Keratinocyte (primary cell): ENCODE measurements at regions not wholly inside any gene's neighbourhood (a gene's known extent, or its start where the extent isn't known, plus 50 kb on each side); places are given as distances from the start of the nearest gene placed in this dataset.

ENCODE experiments used
- DNase-seq: peaks from one replicate; pipeline ENCODE4 v3.0.0-alpha.2; 2011; ENCODE audit warnings: low read depth, missing footprints, low spot score
- FAIRE-seq: peaks from 2 replicates; lab custom pipeline; 2011; peaks lifted over from hg19 to GRCh38; lab: Jason Lieb, UNC
- H2AFZ ChIP-seq: 2 replicates; pipeline ENCODE4 v1.6.0; 2012; ENCODE audit warnings: low read length, control low read depth, inconsistent platforms; ENCODE audit not compliant: control insufficient read depth
- H3K27ac ChIP-seq: 2 replicates; pipeline ENCODE4 v1.5.1; 2011; ENCODE audit warnings: low read length; ENCODE audit not compliant: control insufficient read depth, insufficient read depth
- H3K27me3 ChIP-seq: 3 replicates; pipeline ENCODE4 v1.6.0; 2011; ENCODE audit warnings: low read length; ENCODE audit not compliant: control insufficient read depth, insufficient read depth; ENCODE audit errors: extremely low read depth
- H3K36me3 ChIP-seq, 2 experiments: 2 replicates in 1 of 2; 3 replicates in 1 of 2; pipeline ENCODE4 v1.5.1; 2011; ENCODE audit warnings: low read length in 2 of 2, mild to moderate bottlenecking in 1 of 2; ENCODE audit not compliant: control insufficient read depth in 2 of 2, insufficient read depth in 2 of 2; ENCODE audit errors: extremely low read depth in 1 of 2
- H3K4me1 ChIP-seq: 3 replicates; pipeline ENCODE4 v1.5.1; 2011; ENCODE audit warnings: low read length; ENCODE audit not compliant: control insufficient read depth, insufficient read depth; ENCODE audit errors: extremely low read depth
- H3K4me2 ChIP-seq: 3 replicates; pipeline ENCODE4 v1.6.0; 2011; ENCODE audit warnings: low read depth, low read length; ENCODE audit not compliant: control insufficient read depth, insufficient read depth; ENCODE audit errors: extremely low read depth
- H3K4me3 ChIP-seq, 3 experiments: fragments of 200-600 bp in 1 of 3; sonication (generic) in 1 of 3; 2 replicates in 2 of 3; 3 replicates in 1 of 3; pipeline ENCODE4 v1.5.1; 2011 to 2016; ENCODE audit warnings: low read length in 3 of 3, mild to moderate bottlenecking in 3 of 3, control low read depth in 2 of 3, inconsistent platforms in 1 of 3, low read depth in 1 of 3, mixed read lengths in 1 of 3, mixed run types in 1 of 3, moderate library complexity in 1 of 3; ENCODE audit not compliant: control insufficient read depth in 2 of 3, insufficient read depth in 2 of 3; ENCODE audit errors: extremely low read depth in 1 of 3
- H3K79me2 ChIP-seq: 2 replicates; pipeline ENCODE4 v1.6.0; 2012; ENCODE audit warnings: low read length; ENCODE audit not compliant: control insufficient read depth, insufficient read depth
- H3K9ac ChIP-seq: 3 replicates; pipeline ENCODE4 v1.6.0; 2011; ENCODE audit warnings: low read length; ENCODE audit not compliant: control insufficient read depth, insufficient read depth; ENCODE audit errors: extremely low read depth
- H3K9me1 ChIP-seq: 3 replicates; pipeline ENCODE4 v1.6.0; 2011; ENCODE audit warnings: low read length; ENCODE audit not compliant: control insufficient read depth, insufficient read depth; ENCODE audit errors: extremely low read depth
- H3K9me3 ChIP-seq: 2 replicates; pipeline ENCODE4 v1.5.1; 2012; ENCODE audit warnings: low read depth, low read length; ENCODE audit not compliant: control insufficient read depth
- H4K20me1 ChIP-seq: 3 replicates; pipeline ENCODE4 v1.6.0; 2011; ENCODE audit warnings: low read length; ENCODE audit not compliant: control insufficient read depth, insufficient read depth; ENCODE audit errors: extremely low read depth
- CTCF ChIP-seq, 3 experiments: IDR thresholded peaks in 1 of 3; conservative IDR thresholded peaks in 1 of 3; optimal IDR thresholded peaks in 1 of 3; 2 replicates in 2 of 3; 3 replicates in 1 of 3; pipeline versions ENCODE3 to v1.5.1; 2011; ENCODE audit warnings: low read length in 3 of 3, mild to moderate bottlenecking in 3 of 3, moderate library complexity in 2 of 3, control low read depth in 1 of 3, inconsistent platforms in 1 of 3; ENCODE audit not compliant: insufficient read depth in 2 of 3; ENCODE audit errors: extremely low read depth in 1 of 3
- EZH2 ChIP-seq: IDR thresholded peaks from one replicate; pipeline ENCODE4 v1.6.1; 2012; ENCODE audit warnings: inconsistent platforms, mild to moderate bottlenecking, low read length, moderate library complexity
- dilution Hi-C: fragments of 300-500 bp; cut with MboI; formaldehyde crosslinking; loops from one replicate; pipeline ENCODE4 v1.7.0; 2020; ENCODE audit warnings: low sequenced_read_pairs; ENCODE audit not compliant: extremely low pct_ligation_motif_present

GRCh38 chrX:142742581-142742980 lies 283.1 kb upstream of the SPANXN4 start:
- Histone ChIP-seq H3K9me3 (no peaks in the 10 kb centered on the region), H3K79me2 (no peaks in the 10 kb centered on the region), H3K36me3 (no peaks in the 10 kb centered on the region), H3K27ac (no peak overlapping the region), H2AFZ (no peak overlapping the region), H3K4me3 (no peak overlapping the region), H3K4me1 (no peaks in the 10 kb centered on the region), H3K9ac (no peak overlapping the region), H3K27me3 (no peaks in the 10 kb centered on the region), H3K9me1 (no peaks in the 10 kb centered on the region), H3K4me2 (no peak overlapping the region), H4K20me1 (no peaks in the 10 kb centered on the region)
- dilution Hi-C loops: no loop called here
- DNase-seq: no peak
- TF ChIP-seq CTCF (optimal IDR thresholded peaks at IDR 0.05 in 1 of 3, IDR thresholded peaks at IDR 0.05 in 1 of 3, conservative IDR thresholded peaks at IDR 0.05 in 1 of 3; ENCODE audit: extremely low read depth in 1 of 3, insufficient read depth in 2 of 3, low read length in 3 of 3) (no peak), EZH2 (no peak)
- FAIRE-seq: no peak

GRCh38 chrX:142733327-142733726 lies 292.4 kb upstream of the SPANXN4 start:
- Histone ChIP-seq H3K9ac (no peak overlapping the region), H3K9me3 (no peaks in the 10 kb centered on the region), H3K9me1 (no peaks in the 10 kb centered on the region), H3K27ac (no peak overlapping the region), H3K36me3 (no peaks in the 10 kb centered on the region), H4K20me1 (no peaks in the 10 kb centered on the region), H3K27me3 (no peaks in the 10 kb centered on the region), H3K4me3 (no peak overlapping the region), H3K4me1 (no peaks in the 10 kb centered on the region), H3K4me2 (no peak overlapping the region), H3K79me2 (no peaks in the 10 kb centered on the region), H2AFZ (no peak overlapping the region)
- TF ChIP-seq CTCF (optimal IDR thresholded peaks at IDR 0.05 in 1 of 3, IDR thresholded peaks at IDR 0.05 in 1 of 3, conservative IDR thresholded peaks at IDR 0.05 in 1 of 3; ENCODE audit: extremely low read depth in 1 of 3, insufficient read depth in 2 of 3, low read length in 3 of 3): no peak
- TF ChIP-seq EZH2: no peak
- no peak for DNase-seq
- FAIRE-seq: no peak
- dilution Hi-C loops: no loop called here
